DMS 273 treated with DMSO at 0.1 percent for 48 hours (cell line): ENCODE measurements at regions not wholly inside any gene's neighbourhood (a gene's known extent, or its start where the extent isn't known, plus 50 kb on each side); places are given as distances from the start of the nearest gene placed in this dataset.

Experiments used
- DNase-seq: peaks from one replicate; lab custom pipeline; 2025; lab: John Stamatoyannopoulos, UW

DNA sequence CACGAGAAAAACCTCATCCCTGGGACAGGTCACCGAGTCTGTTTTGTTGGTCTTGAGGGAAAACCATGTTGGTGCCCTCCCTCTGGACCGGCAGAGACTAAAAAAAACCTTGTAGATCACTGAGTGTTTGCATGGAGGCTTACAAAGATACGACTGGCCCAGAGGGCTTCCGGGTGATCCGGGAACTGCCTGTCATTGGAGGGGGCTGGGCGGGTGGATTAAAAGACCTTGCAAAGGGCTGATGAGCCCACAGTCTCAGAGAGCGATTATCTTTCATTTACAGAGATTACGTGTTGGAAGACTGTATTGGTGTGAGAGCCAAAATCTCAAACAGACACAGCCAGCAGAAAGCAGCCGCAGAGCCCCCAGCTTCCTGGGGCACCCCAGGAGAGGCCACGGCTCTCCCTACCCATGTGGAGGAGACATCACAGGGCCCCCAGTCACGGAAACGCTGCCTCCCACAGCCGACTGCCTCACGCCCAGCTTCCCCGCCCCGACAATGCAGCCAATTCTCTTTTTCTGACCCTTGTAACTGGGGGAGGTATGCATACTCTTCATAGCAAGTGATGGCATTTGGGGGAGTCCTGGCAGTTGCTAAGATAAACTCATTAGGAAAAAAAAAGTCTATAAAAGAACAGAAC lies 426.4 kb downstream of the CTTN start:
- DNase-seq = no peak

DNA sequence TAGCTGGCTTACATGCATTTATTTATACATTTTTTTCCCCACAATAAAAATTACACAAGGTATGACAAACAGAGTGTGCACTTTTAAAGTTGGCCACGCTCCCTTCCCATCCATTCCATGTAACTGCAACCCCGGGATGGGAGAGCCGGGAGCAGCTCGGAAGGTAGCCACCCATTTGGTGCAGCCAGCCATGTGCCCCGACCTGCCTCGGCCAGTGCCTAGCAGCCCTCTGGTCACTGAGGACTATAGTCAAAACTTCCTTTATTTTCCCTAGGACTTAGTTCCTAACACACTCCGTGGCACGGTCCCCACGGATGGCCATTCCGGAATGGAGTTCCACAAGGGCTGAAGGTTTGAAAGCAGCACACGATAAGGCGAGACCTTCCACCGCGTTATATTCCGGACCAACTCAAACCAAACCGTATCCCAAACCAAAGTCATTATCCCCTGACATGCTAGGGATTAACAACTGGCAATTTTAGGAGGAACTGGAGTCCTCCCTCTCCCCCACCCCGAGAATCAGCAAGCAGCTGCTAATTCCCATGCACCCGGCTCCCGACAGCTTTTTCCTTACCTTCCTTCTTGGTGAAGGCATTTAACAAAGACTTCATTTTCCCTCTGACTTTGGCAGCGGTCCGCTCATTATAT lies 426.4 kb downstream of the SHANK2 start:
- no peak for DNase-seq

DNA sequence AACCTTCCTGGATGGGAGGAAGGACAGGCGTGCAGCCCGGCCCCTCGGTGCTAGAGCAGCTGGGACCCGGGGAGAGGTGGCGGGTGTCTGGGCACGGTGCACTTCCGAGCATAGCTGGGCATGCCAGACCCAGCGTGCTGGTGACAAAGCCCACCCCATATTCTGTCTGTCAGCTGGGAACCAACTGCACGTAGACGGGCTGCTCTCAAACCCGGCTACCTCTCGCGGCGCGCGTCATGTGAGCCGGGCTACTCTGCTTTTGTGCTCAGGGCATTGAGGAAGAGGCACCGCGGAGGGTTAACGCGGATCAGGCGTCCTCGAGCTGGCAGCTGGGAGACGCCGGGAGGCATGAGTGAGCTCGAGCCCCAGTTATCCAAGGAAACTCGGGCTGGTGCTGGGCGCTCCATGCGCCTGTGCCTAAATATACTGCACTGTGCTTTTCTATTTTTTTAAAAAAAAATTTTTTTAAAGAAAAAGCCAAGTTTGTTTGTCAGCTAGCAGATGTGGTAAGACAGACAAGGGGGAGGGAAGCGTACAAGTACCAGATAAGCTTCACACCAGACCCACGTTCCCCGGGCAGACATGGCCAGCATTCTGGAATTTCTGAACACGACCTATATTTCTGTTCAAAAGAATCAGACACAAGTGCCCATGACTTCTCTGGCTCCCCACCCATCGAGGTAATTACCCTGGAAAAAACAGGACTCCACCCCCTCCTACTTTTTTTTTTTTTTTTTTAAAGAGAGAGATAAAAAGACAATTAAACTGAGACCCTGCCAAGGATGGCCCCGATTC lies 425.6 kb downstream of the SHANK2 start:
- no peak for DNase-seq

DNA sequence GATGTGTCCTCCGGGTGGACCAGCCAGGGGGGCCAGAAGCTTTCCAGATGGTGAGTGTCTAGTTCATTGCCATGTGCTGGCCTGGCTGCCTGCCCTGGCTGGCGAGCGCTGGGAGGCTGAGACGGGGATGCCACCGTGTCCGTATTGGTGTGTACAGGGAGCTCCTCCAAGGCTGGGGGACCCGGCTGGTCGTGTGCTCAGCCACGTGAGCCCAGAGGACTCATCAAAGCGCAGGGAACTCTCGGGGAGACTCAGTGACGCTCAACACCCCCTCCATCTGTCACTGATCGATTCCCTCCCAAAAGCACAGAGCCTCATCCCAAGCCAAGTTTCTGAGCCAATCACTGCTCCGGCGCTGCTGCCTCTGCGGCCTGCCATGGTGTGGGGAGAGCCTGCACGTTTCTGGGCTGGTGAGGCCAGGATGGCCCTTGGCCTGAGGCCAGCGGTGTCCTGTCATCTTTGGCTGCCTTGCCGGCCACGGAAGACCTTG lies 423.7 kb downstream of the SHANK2 start:
- DNase-seq = no peak

DNA sequence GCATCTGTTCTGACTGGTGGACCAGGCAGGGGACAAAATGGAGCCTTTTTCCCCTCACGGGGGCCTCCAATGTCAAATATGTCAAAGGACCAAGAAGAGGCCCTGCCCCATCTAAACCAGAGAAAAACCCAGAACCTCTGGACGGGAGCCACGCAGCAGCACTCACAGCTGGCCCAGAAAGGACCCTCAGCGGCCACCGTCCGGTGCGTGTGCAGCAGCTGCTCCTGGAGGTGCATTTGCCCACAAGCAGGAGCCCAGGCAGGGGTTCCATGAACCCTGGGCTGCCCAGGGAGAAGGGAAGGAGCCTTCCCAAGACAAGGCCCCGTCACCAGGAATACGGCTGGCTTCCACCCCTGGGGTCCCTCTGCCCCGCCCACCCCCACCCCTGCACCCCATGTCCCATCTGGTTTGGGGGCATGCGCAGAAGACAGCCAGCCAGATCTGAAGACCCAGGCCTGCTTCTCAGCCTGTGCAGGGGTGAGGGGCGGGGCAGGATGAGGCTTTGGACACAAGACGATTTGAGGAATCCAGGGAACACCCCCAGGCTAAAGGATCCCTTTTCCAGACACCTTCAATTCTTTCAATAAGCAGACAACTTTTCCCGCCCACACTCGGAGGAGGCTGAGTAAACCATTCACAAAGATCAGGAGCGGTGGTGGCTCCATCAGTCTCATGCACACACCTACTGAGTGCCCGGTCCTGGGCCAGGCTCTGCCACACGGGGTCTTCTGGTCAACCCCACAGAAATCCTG lies 423.1 kb downstream of the SHANK2 start:
- DNase-seq = no peak

DNA sequence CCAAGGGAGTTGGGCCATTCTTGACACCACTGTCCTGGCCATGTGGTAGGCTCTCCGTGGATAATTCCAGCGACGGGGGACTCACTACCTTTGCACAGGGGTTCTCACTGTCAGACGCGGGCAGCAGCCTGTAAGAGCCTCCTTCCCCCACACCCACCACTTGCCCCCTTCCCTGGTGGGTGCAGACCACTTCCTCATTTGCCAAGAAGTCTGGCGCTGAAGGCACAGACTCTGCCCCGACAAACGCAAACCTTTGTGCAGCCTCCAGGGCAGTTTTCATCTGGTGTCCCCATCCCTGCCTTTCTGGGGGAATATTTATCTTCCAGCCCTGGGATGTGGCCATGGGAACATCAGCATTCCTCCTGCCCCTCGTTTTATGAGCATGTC lies 422.5 kb downstream of the SHANK2 start:
- no peak for DNase-seq

DNA sequence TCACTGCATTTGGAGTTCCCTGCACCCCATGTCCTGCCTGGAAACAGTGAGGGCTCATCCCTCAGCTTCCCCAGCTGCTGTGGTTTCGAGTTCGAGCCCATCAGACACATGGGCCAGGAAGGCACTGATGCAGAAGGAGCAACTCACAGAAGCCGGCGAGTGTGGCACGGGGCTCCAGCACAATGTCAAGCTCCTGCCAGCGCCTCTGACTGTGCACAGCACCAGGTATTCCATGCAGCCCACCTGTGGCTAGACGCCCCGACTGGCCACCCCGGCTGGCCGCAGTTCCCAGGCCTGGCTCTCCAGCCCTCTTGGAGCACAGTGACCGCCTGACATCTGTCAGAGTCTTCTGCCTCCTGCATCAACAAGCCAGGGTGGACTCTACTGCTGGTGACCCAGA lies 419.4 kb downstream of the SHANK2 start:
- no peak for DNase-seq

DNA sequence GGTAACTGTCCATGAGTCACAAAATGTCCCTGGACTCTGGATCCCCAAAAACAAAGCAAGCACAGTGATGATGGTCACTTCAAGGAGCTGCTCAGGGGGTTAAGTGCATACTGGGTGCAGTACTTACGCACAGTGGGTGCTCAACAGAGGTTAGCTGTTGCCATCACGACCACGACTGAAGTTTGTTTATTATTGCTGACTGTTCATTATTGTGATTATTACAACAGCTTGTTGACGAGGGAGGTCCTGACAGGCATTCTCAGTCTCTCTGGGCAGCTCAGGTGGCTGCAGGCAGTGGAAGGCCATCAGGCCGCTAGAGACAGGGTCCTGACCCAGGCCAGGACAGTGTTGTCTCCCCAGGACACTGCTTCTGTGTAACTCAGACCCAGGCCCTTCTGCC lies 418.8 kb downstream of the SHANK2 start:
- DNase-seq = no peak

DNA sequence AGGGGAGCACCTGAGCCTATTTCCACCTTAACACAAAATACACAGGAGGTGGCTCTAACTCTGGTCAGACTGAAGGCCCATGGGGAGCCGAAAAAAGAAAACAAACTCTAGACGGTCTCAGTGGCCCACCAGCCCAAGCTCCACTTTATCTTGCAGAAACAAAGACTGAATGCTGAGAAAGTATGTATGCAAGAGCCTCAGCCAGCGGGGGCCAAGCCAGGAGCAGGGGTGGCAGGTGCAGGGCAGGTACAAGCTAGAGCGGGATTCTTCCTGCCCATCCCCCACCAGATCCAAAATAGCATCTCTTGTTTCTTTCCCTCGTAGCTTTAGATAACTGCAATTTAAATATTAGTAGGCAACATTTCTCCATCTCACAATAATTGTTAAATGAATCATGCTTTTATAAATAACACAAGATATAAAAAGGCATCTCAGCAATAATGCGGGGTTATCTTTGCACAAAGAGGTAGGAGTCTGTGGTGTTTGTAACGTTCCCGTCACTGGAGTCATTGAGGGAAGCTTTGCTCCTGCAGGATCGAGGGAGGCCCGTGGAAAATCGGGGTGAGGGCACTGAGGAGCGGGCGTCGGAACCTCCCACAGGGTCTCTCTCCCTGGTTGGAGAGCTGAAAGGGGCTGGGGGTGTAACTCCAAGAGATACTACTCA lies 418.0 kb downstream of the SHANK2 start:
- DNase-seq = no peak

DNA sequence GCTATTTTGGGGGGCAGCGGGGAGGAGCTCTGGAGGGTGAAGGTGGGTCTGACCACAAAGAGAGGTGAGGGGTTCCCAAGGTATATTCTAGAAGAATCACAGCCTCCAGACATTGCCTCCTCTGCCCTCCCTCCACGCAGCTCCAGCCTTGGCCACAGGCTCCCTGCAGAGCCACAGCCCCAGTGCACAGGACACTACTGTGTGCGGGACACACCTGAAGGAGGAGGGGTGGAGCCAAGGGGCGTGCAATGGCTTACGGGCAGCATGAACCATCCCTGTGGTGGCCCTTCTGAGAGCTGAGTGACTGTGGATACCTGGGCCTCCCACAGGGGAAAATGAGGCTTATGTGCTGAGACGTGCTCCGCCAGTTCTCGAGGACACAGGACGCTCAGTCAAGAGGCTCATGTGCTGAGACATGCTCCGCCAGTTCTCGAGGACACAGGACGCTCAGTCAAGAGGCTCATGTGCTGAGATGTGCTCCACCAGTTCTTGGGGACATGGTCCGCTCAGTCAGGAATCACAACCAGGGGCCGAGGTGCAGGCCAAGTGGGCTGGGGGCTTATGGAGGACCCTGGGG lies 417.3 kb downstream of the SHANK2 start:
- DNase-seq = no peak

DNA sequence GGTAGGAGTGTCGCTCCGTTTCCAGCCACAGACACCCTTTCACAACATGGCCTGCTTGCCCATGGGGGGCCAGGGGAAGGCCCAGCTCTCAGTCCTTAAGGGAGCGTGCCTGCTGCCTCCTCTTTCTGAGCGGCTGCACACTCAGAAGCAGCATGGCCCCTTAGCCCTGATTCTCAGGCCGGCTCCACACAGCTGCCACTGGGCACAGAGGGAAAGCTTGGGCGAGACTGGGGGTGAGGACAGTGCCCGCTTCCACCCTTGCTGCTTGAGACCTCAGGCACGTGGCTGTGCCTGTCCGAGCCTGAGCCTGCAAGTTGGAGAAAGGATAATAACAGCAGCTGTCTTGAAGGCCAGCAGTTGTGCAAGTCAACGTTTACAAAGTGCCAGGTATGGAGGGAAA lies 416.3 kb downstream of the SHANK2 start:
- DNase-seq = no peak

DNA sequence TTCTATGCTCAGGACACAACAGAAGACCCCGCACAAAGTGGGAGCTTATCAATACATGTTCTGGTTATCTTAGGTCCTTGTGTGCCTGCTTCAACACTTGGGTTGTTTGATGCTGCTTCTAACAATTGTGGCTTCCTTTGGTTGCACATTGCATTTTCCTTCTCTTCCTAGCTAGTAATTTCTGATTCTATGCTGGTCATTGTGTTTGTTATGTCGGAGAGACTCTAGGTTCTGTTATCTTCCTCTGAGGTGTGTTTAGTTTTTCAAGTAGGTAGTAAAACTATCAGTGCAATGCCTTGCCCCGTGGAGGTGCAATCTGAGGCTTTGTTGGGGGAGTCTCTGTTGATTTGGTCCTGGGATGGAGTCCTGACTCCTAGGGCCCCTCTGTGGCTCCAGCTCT lies 414.2 kb downstream of the SHANK2 start:
- DNase-seq = no peak

DNA sequence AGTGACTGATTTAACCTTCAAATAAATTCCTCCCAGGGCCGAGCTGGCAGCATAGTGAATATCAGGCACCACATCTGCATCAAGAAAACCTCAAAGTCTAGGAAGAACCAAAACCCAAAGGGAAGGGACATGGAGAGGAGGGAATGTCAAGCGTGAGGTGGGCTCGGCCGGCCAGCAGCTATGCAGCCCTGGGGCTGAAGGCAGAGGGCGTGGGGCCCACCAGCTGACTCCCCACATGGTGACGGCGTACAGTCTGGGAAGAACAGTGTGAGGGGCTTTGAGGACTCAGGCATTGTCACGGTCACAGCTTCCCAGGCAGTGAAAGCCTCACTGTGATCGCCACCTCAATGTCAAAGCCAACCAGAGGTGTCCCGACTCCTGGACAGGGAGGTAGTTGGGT lies 412.5 kb downstream of the SHANK2 start:
- DNase-seq = no peak

DNA sequence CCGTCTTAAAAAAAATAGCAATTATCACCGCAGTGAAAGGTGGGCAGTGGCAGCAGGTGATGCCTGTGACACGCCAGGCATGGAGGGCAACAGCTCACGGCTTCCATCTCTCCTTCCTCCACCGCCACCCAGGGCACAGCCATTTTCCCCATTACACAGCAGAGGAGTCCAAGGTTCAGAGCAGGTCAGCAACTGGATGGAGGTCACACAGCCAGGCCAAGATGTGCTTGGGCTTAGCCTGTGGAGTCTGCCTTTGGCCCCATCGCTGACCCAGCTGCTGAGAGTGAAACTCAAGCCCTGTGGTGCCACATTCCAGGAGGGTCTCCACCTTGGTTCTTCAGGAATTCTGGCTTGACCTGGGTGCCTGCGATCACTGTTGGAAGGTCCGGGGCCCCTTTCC lies 411.1 kb downstream of the SHANK2 start:
- no peak for DNase-seq

DNA sequence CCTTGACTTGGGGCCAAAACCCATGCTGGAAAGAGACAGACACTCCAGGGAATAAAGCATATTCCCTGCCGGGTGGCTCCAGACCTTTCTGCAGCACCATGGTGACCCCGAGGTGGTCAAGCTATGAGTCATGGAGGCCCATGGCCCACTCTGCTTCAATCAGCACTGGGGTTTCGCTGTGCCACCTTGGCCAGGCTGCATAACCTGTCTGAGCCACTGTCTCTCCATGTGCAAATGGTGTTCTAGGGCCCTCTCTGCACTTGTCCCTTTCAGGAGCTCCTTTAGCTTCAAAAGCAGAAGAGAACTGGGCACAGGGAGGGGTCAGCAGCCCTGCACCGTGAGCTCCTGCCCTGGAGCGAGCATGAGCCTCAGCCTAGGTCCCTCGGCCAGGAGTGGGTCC lies 410.1 kb downstream of the SHANK2 start:
- no peak for DNase-seq

DNA sequence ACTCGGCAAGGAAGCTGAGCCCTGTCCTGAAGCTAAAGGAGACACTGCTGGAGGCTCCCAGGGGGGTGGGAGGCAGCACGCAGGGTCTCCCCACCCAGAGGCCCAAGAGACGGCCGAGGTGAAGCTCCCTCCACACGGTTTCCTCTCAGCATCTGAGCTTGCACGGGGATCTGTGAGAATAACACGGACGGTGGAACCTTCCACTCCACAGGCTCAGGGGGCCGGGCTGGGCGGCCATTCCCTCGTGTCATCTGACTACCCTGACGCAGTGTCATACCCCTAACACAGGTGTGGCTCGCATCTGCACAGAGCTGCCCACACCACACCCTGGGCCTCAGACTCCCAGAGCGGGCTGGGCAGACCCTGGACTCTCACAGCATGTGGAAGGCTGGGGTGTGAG lies 409.7 kb downstream of the SHANK2 start:
- DNase-seq = no peak

DNA sequence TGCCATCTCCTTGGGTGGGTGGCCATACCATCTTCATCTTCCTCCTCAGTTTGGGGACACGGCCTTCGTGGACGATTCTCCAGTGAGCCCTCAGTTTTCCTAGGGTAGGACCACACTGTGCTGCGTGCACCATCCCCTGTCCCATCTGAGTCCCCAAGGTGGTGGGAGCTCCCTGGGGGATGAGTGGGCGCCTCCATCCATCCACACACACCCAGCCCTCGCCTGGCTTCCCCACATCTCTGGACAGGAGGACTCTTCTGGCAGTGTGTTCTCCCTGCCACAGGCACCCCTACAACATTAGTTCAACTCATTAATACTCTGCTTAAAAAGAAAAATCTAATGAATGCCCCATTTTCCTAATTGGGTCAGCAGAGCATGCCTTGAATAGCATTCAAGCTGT lies 408.5 kb downstream of the SHANK2 start:
- DNase-seq = no peak

DNA sequence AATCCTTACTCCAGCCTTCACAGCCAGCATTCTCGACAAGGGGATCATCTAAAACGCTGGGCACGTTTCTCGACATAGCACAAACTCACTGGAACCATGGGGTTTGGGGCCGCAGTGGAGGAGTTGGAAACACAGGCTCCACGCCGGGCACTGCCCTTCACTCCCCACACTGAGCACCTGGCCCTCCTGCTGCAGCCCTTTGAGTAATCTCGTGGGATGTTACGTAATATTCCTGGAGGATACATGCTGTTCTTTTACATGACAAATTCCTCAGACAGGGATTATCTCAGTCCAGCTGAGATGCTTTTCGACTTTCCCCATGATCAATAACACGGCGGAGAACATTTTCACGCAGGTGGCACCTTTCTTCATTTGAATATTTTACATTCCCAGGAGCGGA lies 408.0 kb downstream of the SHANK2 start:
- DNase-seq = no peak

DNA sequence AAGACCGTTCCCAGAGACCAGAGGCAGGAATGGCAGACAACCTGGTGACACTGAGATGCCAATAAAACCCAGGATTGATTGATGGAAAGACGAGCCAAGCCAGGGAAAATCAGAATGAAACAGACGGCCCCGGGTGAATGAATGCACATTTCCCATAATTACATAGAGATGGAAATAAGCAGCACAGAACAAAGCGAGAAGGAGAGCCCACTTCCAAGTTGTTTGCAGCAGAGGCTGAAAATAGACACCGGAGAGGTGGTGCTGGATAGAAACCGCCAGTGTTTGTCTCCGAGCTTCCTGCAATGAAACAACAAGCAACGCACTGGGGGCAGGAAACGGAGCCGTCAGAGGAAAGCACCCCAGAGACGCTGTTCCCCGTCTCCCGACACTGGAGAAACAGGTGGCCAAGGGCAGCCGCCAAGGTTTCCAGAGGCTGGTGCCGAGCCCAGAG lies 406.8 kb downstream of the SHANK2 start:
- DNase-seq = no peak

DNA sequence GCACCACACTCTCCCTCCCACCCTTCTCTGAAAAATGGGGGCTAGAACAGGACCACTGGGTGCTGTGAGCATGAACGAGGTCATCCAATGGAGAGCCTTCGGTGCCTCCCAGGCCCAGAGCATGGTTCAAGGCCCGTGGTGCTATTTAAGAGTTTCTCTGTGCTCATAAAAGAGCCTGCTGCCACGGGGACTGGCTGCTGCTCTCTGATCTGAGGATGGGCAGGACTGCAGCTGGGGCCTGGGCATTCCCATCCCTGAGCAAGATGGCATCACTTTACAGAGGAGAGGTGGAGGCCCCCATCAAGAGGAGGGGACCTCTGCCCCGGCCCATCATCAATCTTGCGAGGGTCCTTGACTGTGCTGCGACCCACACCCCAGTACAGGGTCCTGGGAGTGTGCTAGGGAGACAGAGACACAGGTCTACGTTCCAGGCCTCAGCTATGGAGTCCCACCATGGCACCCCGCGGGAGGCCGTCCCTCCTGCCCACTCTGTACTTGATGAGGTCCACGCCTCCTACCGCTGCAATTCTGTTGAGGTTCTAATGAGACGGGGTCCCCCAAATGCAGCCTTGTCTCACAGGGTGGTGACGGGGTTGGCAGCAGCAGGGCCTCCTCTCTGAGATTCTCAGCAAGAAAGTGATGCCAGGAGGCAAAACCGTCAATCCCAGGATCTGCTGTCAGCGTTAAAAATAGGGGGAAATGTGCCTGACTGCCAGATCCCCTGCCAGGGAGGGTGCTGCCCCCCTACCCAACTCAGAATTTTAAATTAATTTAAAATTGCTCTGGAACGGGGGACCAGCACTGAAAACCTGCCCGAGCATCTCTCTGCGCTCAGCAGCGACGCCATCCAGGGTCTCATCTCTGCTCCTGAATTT lies 405.4 kb downstream of the SHANK2 start:
- no peak for DNase-seq
